GM23248 (cell line): ENCODE measurements at regions not wholly inside any gene's neighbourhood (a gene's known extent, or its start where the extent isn't known, plus 50 kb on each side); places are given as distances from the start of the nearest gene placed in this dataset.

ENCODE experiments used
- EZH2 ChIP-seq: fragments of 200-600 bp; sonication (generic); IDR thresholded peaks from 2 replicates; pipeline ENCODE4 v1.6.1; 2018; ENCODE audit warnings: antibody characterized with exemption, mild to moderate bottlenecking; ENCODE audit not compliant: insufficient read depth, poor library complexity, severe bottlenecking
- EZH2phosphoT487 ChIP-seq: fragments of 200-600 bp; sonication (generic); IDR thresholded peaks from 2 replicates; pipeline ENCODE4 v1.6.1; 2018; ENCODE audit warnings: antibody characterized with exemption, moderate library complexity, mild to moderate bottlenecking, low read depth; ENCODE audit not compliant: insufficient read depth

GRCh38 chr13:44734201-44734707 lies 158.1 kb upstream of the TSC22D1 start:
- TF ChIP-seq EZH2 (no peak), EZH2phosphoT487 (no peak)
